C4-2B (cell line): ENCODE measurements at regions not wholly inside any gene's neighbourhood (a gene's known extent, or its start where the extent isn't known, plus 50 kb on each side); places are given as distances from the start of the nearest gene placed in this dataset.

Experiments used
- ZFX ChIP-seq: fragments of 450-650 bp; IDR thresholded peaks from 2 replicates; pipeline ENCODE4 v1.6.1; 2017
- TF ChIP-seq, protein P1 (sequence below): fragments of 450-650 bp; conservative IDR thresholded peaks from 2 replicates; pipeline ENCODE4 v1.5.1; 2017; ENCODE audit warnings: mild to moderate bottlenecking

DNA sequence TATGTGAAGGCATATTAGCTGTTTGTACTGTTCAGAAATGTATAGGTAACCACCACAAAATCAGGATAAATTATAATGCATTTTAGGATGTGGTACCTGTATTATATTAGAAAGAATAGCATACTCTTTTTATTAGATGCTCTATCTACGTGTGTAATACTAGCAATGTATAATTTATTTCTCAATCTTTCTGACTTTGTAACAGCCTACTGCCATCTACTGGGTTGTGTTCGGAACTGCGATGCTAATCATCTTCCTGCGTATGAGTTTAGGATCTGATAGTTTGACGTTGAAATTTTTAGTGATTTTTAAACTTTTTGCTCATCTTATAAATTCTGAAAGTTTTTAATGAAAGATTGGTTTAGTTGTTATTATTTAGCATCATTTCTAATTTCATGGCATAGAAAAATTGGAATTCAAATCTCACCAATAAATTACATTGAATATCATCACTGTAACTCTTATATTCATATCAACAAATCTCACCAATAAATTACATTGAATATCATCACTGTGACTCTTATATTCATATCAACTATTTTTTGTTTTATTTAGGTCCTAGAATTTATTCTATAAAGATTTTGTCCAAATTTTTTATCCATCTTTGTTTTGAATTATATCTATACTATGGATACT, 322.7 kb upstream of the ZNF717 start:
- TF ChIP-seq, protein P1, sequence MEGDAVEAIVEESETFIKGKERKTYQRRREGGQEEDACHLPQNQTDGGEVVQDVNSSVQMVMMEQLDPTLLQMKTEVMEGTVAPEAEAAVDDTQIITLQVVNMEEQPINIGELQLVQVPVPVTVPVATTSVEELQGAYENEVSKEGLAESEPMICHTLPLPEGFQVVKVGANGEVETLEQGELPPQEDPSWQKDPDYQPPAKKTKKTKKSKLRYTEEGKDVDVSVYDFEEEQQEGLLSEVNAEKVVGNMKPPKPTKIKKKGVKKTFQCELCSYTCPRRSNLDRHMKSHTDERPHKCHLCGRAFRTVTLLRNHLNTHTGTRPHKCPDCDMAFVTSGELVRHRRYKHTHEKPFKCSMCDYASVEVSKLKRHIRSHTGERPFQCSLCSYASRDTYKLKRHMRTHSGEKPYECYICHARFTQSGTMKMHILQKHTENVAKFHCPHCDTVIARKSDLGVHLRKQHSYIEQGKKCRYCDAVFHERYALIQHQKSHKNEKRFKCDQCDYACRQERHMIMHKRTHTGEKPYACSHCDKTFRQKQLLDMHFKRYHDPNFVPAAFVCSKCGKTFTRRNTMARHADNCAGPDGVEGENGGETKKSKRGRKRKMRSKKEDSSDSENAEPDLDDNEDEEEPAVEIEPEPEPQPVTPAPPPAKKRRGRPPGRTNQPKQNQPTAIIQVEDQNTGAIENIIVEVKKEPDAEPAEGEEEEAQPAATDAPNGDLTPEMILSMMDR: peak; percentile 82
- TF ChIP-seq ZFX: no peak
